ENCODE measurements at regions not wholly inside any gene's neighbourhood (a gene's known extent, or its start where the extent isn't known, plus 50 kb on each side); places are given as distances from the start of the nearest gene placed in this dataset.

DNA sequence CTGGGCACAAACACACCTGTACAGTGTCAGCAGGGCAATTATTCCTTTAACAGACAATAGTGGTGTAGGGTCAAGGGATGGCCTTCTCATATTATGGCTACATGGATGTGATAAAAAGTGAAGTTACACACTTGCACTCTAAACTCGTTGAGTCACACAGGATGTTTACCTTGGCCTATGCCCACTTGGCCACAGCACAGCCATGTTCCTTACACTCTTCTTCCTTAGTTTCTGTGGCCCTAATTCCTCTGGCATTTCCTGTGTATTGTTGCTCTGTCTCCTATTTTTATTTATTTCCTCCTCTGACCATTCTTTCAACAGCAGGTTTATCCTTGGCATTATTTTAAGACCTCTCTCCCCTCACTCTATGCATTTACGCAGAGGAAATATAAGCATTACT lies 86.8 kb upstream of the NPFFR2 start:
- no peak for DNase-seq
- H3K4me2 ChIP-seq: no peak overlapping the region
- CTCF ChIA-PET: no interaction called here
- no peak overlapping the region for H2AFZ ChIP-seq
- intact Hi-C loops (cut with micrococcal nuclease; ENCODE audit: unreplicated experiment): no loop called here
- no peaks in the 10 kb centered on the region for H3K9me2 ChIP-seq (ENCODE audit: insufficient read depth)
- H4K20me1 ChIP-seq (ENCODE audit: insufficient read depth): no peaks in the 10 kb centered on the region
- no TSS peak for BruUV-seq (replicated peaks)
- H3K27ac ChIP-seq: no peak overlapping the region
- no peaks in the 10 kb centered on the region for H3K36me3 ChIP-seq (ENCODE audit: low read depth)
- no peak for TF ChIP-seq EZH2 (IDR thresholded peaks at IDR 0.05; ENCODE audit: low read depth)
- TF ChIP-seq, protein P1, sequence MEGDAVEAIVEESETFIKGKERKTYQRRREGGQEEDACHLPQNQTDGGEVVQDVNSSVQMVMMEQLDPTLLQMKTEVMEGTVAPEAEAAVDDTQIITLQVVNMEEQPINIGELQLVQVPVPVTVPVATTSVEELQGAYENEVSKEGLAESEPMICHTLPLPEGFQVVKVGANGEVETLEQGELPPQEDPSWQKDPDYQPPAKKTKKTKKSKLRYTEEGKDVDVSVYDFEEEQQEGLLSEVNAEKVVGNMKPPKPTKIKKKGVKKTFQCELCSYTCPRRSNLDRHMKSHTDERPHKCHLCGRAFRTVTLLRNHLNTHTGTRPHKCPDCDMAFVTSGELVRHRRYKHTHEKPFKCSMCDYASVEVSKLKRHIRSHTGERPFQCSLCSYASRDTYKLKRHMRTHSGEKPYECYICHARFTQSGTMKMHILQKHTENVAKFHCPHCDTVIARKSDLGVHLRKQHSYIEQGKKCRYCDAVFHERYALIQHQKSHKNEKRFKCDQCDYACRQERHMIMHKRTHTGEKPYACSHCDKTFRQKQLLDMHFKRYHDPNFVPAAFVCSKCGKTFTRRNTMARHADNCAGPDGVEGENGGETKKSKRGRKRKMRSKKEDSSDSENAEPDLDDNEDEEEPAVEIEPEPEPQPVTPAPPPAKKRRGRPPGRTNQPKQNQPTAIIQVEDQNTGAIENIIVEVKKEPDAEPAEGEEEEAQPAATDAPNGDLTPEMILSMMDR (conservative IDR thresholded peaks at IDR 0.05): no peak
- H3K27me3 ChIP-seq (ENCODE audit: insufficient read depth, low read depth): no peaks in the 10 kb centered on the region
- H3F3A ChIP-seq (ENCODE audit: insufficient read depth, low read depth): no peaks in the 10 kb centered on the region
- POLR2A ChIA-PET (ENCODE audit: unreplicated experiment): no interaction called here
- no peaks in the 10 kb centered on the region for H3K9me3 ChIP-seq (ENCODE audit: insufficient read depth, low read depth)
- no peaks in the 10 kb centered on the region for H3K4me1 ChIP-seq (replicated peaks; ENCODE audit: insufficient read depth)
- no peak overlapping the region for H3K4me3 ChIP-seq
- H3K79me2 ChIP-seq (ENCODE audit: low read depth): no peaks in the 10 kb centered on the region

DNA sequence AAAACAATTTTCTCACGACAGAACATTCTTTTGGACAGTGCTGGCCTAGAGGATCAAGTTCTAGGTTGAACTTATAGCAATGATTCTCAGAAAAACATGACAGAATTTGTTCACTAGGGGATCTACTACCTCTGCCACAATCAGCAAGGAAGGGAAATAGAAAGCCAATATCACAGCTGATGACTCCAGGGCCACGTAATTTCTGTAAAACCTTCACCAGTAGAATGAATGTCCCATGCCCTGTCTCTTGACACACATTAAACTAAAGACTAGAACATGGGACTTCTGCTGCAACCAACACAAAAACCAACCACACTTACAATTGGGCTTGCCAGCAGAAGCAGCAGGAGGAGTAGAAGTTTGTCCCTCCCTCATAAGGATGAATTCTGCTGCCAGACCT lies 86.0 kb upstream of the NPFFR2 start:
- TF ChIP-seq EZH2 (IDR thresholded peaks at IDR 0.05; ENCODE audit: low read depth): no peak
- TF ChIP-seq, protein P1 (conservative IDR thresholded peaks at IDR 0.05): no peak
- no TSS peak for BruUV-seq (replicated peaks)

DNA sequence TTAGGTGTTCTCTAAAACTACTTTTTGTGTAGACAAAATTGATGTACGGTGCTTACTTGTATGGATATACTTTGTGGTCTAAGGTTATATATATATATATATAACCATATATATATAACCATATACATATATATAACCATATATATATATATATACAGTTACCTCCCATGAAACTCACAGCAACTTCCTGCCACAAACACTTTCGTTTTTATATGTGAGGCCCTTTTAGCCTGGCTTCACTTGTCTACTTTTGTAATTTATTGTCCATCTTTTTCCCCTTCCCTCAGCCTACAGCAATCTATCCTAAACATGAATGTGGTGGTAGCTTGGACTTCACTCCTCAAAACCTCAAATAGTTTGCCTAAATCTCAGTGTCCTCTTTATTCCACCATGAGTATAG lies 72.8 kb upstream of the NPFFR2 start:
- Histone ChIP-seq H3K9me3 (ENCODE audit: insufficient read depth, low read depth) (no peaks in the 10 kb centered on the region), H3K9me2 (ENCODE audit: insufficient read depth) (no peaks in the 10 kb centered on the region), H3K36me3 (ENCODE audit: low read depth) (no peaks in the 10 kb centered on the region), H4K20me1 (ENCODE audit: insufficient read depth) (no peaks in the 10 kb centered on the region), H2AFZ (no peak overlapping the region), H3K27me3 (ENCODE audit: insufficient read depth, low read depth) (no peaks in the 10 kb centered on the region), H3K4me3 (no peak overlapping the region), H3F3A (ENCODE audit: insufficient read depth, low read depth) (no peaks in the 10 kb centered on the region), H3K4me1 (replicated peaks; ENCODE audit: insufficient read depth) (no peaks in the 10 kb centered on the region), H3K27ac (no peak overlapping the region), H3K4me2 (no peak overlapping the region), H3K79me2 (ENCODE audit: low read depth) (no peaks in the 10 kb centered on the region)
- POLR2A ChIA-PET (ENCODE audit: unreplicated experiment): no interaction called here
- no peak for TF ChIP-seq EZH2 (IDR thresholded peaks at IDR 0.05; ENCODE audit: low read depth)
- TF ChIP-seq, protein P1 (conservative IDR thresholded peaks at IDR 0.05): no peak
- CTCF ChIA-PET: no interaction called here
- no TSS peak for BruUV-seq (replicated peaks)
- intact Hi-C loops (cut with micrococcal nuclease; ENCODE audit: unreplicated experiment): no loop called here
- no peak for DNase-seq

More for the DNA sequence above, 86.0 kb upstream of the NPFFR2 start:
- no peaks in the 10 kb centered on the region for H3K36me3 ChIP-seq (ENCODE audit: low read depth)
- no peaks in the 10 kb centered on the region for H3F3A ChIP-seq (ENCODE audit: insufficient read depth, low read depth)
- H3K4me2 ChIP-seq: no peak overlapping the region
- CTCF ChIA-PET: no interaction called here
- H3K27ac ChIP-seq: no peak overlapping the region
- H3K4me1 ChIP-seq (replicated peaks; ENCODE audit: insufficient read depth): no peaks in the 10 kb centered on the region
- intact Hi-C loops (cut with micrococcal nuclease; ENCODE audit: unreplicated experiment): no loop called here
- no peak overlapping the region for H2AFZ ChIP-seq
- no peaks in the 10 kb centered on the region for H3K27me3 ChIP-seq (ENCODE audit: insufficient read depth, low read depth)
- H3K79me2 ChIP-seq (ENCODE audit: low read depth): no peaks in the 10 kb centered on the region
- no peak overlapping the region for H3K4me3 ChIP-seq
- POLR2A ChIA-PET (ENCODE audit: unreplicated experiment): no interaction called here
- no peaks in the 10 kb centered on the region for H3K9me2 ChIP-seq (ENCODE audit: insufficient read depth)
- H4K20me1 ChIP-seq (ENCODE audit: insufficient read depth): no peaks in the 10 kb centered on the region
- H3K9me3 ChIP-seq (ENCODE audit: insufficient read depth, low read depth): no peaks in the 10 kb centered on the region
- DNase-seq: no peak
